ENCODE measurements at regions not wholly inside any gene's neighbourhood (a gene's known extent, or its start where the extent isn't known, plus 50 kb on each side); places are given as distances from the start of the nearest gene placed in this dataset.
A peak's percentile ranks its signal among the peaks of the same experiment; 100 is the strongest.

DNA sequence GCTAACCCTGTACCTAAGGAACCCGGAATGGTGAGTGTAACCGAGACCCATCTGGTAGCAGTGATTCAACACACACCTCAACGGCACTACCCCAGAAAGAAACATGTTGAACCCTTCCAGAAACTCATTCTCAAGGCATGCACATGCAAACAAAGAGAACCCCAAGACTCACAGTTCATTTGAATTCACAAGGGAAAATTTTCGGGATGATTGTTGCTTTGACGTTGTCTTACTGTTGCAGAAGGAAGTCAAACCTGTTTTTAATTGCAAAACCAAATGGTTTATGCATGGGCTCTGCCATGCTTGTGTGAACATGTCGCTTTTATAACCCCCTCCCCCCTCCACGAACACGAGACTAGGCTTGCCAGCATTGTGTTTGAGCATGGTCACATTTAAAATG, 539.7 kb downstream of the GATA3 start:
- peak overlapping the region; percentile 33 for H3K27ac ChIP-seq
- no peak for TF ChIP-seq EZH2 (IDR thresholded peaks at IDR 0.05; ENCODE audit: borderline replicate concordance)
- TF ChIP-seq, protein P1, sequence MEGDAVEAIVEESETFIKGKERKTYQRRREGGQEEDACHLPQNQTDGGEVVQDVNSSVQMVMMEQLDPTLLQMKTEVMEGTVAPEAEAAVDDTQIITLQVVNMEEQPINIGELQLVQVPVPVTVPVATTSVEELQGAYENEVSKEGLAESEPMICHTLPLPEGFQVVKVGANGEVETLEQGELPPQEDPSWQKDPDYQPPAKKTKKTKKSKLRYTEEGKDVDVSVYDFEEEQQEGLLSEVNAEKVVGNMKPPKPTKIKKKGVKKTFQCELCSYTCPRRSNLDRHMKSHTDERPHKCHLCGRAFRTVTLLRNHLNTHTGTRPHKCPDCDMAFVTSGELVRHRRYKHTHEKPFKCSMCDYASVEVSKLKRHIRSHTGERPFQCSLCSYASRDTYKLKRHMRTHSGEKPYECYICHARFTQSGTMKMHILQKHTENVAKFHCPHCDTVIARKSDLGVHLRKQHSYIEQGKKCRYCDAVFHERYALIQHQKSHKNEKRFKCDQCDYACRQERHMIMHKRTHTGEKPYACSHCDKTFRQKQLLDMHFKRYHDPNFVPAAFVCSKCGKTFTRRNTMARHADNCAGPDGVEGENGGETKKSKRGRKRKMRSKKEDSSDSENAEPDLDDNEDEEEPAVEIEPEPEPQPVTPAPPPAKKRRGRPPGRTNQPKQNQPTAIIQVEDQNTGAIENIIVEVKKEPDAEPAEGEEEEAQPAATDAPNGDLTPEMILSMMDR (IDR thresholded peaks at IDR 0.05; ENCODE audit: poor library complexity) = no peak
- TF ChIP-seq EZH2phosphoT487 (IDR thresholded peaks at IDR 0.05; ENCODE audit: low read depth, severe bottlenecking, unreplicated experiment) = no peak
- H3K4me1 ChIP-seq (ENCODE audit: insufficient read depth) = no peaks in the 10 kb centered on the region
- no peaks in the 10 kb centered on the region for H3K79me2 ChIP-seq
- H3K4me2 ChIP-seq = no peak overlapping the region
- H3K27me3 ChIP-seq = no peaks in the 10 kb centered on the region
- H4K20me1 ChIP-seq (ENCODE audit: insufficient read depth, poor library complexity, severe bottlenecking) = no peaks in the 10 kb centered on the region
- no peaks in the 10 kb centered on the region for H3K9me3 ChIP-seq (ENCODE audit: low read depth)
- WGBS (ENCODE audit: low lambda C conversion rate, missing lambda C conversion rate) = 86% methylated on average over 8 of the region's 8 CpGs
- H3K9me2 ChIP-seq (replicated peaks; ENCODE audit: insufficient read depth) = no peaks in the 10 kb centered on the region
- DNase-seq (ENCODE audit: low spot score) = no peak
- H3K36me3 ChIP-seq (replicated peaks; ENCODE audit: insufficient read depth, low read depth) = no peaks in the 10 kb centered on the region
- H3K4me3 ChIP-seq = no peak overlapping the region
- no peak overlapping the region for H2AFZ ChIP-seq

DNA sequence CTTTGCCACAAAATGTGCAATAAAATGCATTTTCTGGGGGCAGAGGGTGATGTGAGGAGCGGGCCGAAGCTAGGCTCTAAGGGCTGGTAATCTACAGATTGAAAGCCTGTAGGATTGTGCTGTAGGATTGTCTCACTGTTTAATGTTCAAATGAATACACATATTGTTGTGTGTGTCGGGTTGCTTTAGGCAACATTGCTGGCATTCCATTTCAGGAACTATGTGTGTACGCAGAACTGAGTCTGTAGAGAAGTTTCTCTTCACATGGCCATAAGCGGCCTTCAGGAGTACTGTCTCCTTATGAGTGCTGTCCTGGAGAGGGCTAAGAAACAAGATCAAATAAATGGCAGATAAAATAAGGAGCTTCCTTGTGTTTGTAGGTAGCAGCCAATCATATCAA, 540.2 kb downstream of the GATA3 start:
- Histone ChIP-seq H4K20me1 (ENCODE audit: insufficient read depth, poor library complexity, severe bottlenecking) (no peaks in the 10 kb centered on the region), H3K9me2 (replicated peaks; ENCODE audit: insufficient read depth) (no peaks in the 10 kb centered on the region), H3K4me2 (no peak overlapping the region), H3K4me1 (ENCODE audit: insufficient read depth) (no peaks in the 10 kb centered on the region), H3K27ac (peak overlapping the region; percentile 33), H3K36me3 (replicated peaks; ENCODE audit: insufficient read depth, low read depth) (no peaks in the 10 kb centered on the region), H3K79me2 (no peaks in the 10 kb centered on the region), H3K9me3 (ENCODE audit: low read depth) (no peaks in the 10 kb centered on the region), H3K4me3 (no peak overlapping the region), H3K27me3 (no peaks in the 10 kb centered on the region), H2AFZ (no peak overlapping the region)
- 73% methylated on average over 5 of the region's 5 CpGs for WGBS (ENCODE audit: low lambda C conversion rate, missing lambda C conversion rate)
- TF ChIP-seq, protein P1 (IDR thresholded peaks at IDR 0.05; ENCODE audit: poor library complexity) = no peak
- TF ChIP-seq EZH2 (IDR thresholded peaks at IDR 0.05; ENCODE audit: borderline replicate concordance) = no peak
- TF ChIP-seq EZH2phosphoT487 (IDR thresholded peaks at IDR 0.05; ENCODE audit: low read depth, severe bottlenecking, unreplicated experiment) = no peak
- no peak for DNase-seq (ENCODE audit: low spot score)

DNA sequence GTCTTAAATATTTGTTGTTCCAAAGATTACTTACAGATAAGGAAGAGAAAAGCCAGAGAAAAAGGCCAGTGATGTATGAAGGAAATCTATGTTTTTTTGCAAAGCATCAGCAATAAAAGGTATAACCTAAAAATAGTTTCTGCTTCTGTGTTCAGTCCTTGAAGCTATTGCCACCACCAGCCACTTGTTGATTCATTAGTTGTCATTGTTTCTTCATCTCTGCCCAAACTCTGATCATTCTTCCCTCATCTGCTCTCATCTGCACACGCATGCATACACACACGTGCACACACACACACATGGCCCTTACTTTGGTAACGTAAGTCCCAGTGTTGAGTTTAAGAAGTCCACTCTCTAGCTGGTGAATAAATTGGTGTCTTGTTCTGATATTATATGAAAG, 540.7 kb downstream of the GATA3 start:
- Histone ChIP-seq H3K4me3 (no peak overlapping the region), H4K20me1 (ENCODE audit: insufficient read depth, poor library complexity, severe bottlenecking) (no peaks in the 10 kb centered on the region), H3K9me2 (replicated peaks; ENCODE audit: insufficient read depth) (no peaks in the 10 kb centered on the region), H3K4me1 (ENCODE audit: insufficient read depth) (no peaks in the 10 kb centered on the region), H3K27ac (no peak overlapping the region), H3K4me2 (no peak overlapping the region), H3K79me2 (no peaks in the 10 kb centered on the region), H3K9me3 (ENCODE audit: low read depth) (no peaks in the 10 kb centered on the region), H3K36me3 (replicated peaks; ENCODE audit: insufficient read depth, low read depth) (no peaks in the 10 kb centered on the region), H2AFZ (no peak overlapping the region), H3K27me3 (no peaks in the 10 kb centered on the region)
- DNase-seq (ENCODE audit: low spot score) = no peak
- no peak for TF ChIP-seq EZH2phosphoT487 (IDR thresholded peaks at IDR 0.05; ENCODE audit: low read depth, severe bottlenecking, unreplicated experiment)
- TF ChIP-seq, protein P1 (IDR thresholded peaks at IDR 0.05; ENCODE audit: poor library complexity) = no peak
- no peak for TF ChIP-seq EZH2 (IDR thresholded peaks at IDR 0.05; ENCODE audit: borderline replicate concordance)
- 65% methylated on average over 3 of the region's 3 CpGs for WGBS (ENCODE audit: low lambda C conversion rate, missing lambda C conversion rate)

GRCh38 chr10:8596929-8597472, 542.5 kb downstream of the GATA3 start:
- H3K4me2 ChIP-seq = no peak overlapping the region
- H3K27ac ChIP-seq = no peak overlapping the region
- TF ChIP-seq EZH2phosphoT487 (IDR thresholded peaks at IDR 0.05; ENCODE audit: low read depth, severe bottlenecking, unreplicated experiment) (no peak), EZH2 (IDR thresholded peaks at IDR 0.05; ENCODE audit: borderline replicate concordance) (no peak)
- TF ChIP-seq, protein P1 (IDR thresholded peaks at IDR 0.05; ENCODE audit: poor library complexity) = no peak
- H3K79me2 ChIP-seq = no peaks in the 10 kb centered on the region
- no peak for DNase-seq (ENCODE audit: low spot score)
- 85% methylated on average over 5 of the region's 5 CpGs for WGBS (ENCODE audit: low lambda C conversion rate, missing lambda C conversion rate)
- no peak overlapping the region for H3K4me3 ChIP-seq
- H2AFZ ChIP-seq = no peak overlapping the region
- no peaks in the 10 kb centered on the region for H3K4me1 ChIP-seq (ENCODE audit: insufficient read depth)
- H4K20me1 ChIP-seq (ENCODE audit: insufficient read depth, poor library complexity, severe bottlenecking) = no peaks in the 10 kb centered on the region
- H3K36me3 ChIP-seq (replicated peaks; ENCODE audit: insufficient read depth, low read depth) = no peaks in the 10 kb centered on the region
- H3K27me3 ChIP-seq = no peaks in the 10 kb centered on the region
- H3K9me2 ChIP-seq (replicated peaks; ENCODE audit: insufficient read depth) = no peaks in the 10 kb centered on the region
- no peaks in the 10 kb centered on the region for H3K9me3 ChIP-seq (ENCODE audit: low read depth)
